Activated CD8-positive, alpha-beta memory T cell treated with anti-CD3 and anti-CD28 coated beads for 4 hours (primary cell): ENCODE measurements at regions not wholly inside any gene's neighbourhood (a gene's known extent, or its start where the extent isn't known, plus 50 kb on each side); places are given as distances from the start of the nearest gene placed in this dataset.

Experiments used
- DNase-seq, 2 donors: peaks; one replicate each; pipeline ENCODE4 v3.0.0-alpha.2; 2020; ENCODE audit warnings: low read depth in 2 of 2

- no peak for DNase-seq
These were observed 1466.5 kb downstream of the BRD1 start for GRCh38 chr22:48361099-48361639.

DNA sequence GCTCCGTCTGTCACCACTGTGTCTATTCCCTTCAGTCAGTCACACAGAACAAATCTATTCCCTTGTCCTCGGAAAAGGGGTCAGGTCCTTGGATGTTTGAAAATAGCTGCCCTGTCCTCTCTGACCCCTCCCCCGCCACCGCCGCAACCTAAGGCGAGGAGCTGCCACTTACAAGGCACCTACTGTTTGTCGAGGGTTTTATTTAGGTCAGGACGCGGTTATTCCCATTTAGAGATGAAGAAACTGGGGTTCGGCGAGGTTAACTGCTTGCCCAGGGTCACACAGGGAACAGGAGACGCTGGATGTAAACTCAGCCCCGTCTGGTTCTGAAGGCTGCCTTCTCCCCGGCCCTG is 1468.1 kb downstream of the BRD1 start:
- DNase-seq, result no peak

DNA sequence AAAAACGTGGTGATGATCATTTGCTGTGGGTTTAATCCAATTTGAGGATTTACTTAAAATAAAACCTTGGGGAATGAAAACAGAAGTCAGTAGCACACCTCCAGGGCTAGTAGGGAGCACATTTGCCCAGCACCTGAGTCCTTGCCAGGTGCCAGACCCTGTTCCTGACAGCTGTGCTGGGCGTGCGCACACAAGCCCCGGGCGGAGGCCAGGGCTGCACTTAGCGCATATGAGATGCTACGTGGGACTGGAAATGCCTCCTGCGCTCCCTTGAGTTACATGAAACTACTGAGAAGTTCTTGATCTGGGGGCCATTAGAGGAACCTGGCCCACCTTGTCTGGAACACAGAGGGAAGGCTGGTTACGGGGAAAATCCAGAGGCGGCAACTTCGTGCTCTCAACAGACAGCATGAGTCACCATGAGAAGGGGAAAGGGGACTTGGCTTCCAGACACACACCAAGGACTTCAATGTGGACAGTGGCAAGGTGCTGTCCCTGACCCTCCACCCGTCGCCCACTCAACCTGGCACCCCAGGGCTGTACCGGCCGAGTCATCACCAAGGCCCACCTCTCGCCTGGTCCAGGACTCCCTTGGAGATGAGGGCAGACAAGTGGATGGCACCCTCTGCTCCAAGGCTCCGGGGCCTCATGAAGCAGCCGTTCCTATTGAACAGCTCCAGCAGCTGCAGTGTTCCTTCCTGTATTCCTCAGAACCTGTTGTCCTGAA is 1468.6 kb downstream of the BRD1 start:
- no peak for DNase-seq

DNA sequence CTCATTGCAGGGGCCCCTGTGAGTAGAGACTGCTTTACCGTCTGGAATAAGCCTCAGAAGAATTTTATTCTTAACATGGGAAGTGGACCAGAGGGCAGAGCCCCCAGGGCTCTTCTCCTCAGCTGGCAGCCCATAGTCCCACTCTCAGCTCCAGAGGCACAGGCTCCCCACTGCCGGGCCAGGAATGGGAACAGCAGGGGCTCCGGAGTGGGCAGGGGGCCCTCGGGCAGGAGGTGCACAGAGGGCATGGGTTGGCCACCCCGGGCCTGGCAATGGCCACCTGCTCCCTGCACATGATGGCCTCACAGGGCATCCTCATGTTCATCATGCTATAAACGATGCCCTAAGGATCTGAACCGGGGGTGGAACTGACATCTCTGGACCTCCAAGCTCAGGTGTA is 1469.7 kb downstream of the BRD1 start:
- no peak for DNase-seq

- no peak for DNase-seq
These were observed 1470.5 kb downstream of the BRD1 start for GRCh38 chr22:48357196-48357595.

GRCh38 chr22:48356731-48357130 is 1470.9 kb downstream of the BRD1 start:
- DNase-seq, result no peak

GRCh38 chr22:48354096-48354495 is 1473.6 kb downstream of the BRD1 start:
- no peak for DNase-seq

DNA sequence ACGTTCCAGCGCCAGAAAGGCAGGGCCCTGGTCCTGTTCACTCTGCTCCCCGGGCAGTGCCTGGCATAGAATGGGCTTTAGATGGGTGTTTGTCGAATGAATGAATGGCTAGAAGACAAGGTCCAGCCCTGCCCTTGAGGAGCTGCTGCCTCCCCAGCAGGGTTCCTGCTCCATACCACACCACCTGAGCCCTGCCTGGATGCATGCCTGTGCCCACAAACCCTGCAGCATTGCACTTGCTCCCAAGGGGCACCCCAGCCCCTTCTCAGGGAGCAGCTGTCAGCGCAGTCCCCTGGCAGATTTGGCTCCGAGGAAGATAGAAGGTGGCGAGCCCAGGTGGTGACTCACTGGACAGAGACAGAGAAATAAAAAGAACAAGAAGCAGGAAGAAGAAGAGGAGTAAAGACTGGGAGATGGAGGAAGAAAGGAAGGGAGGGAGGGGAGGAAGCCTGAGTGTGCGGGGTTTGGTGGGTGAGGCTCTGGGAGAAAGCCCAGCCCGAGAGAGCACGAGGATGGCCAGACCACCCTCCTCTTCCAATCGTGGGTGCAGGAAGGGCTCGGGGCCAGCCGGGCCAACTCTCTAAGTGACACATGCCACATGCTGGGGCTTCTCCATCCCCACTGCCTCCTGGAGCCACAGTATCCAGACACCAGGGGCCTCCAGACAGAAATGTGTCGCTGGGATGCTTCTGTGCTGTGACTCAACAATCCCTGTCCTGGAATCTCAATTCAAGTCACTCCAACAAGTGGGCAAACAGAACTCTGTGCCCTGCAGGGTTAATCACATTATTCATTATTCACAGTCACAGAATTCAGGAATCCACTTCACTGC is 1474.3 kb downstream of the BRD1 start:
- no peak for DNase-seq

DNA sequence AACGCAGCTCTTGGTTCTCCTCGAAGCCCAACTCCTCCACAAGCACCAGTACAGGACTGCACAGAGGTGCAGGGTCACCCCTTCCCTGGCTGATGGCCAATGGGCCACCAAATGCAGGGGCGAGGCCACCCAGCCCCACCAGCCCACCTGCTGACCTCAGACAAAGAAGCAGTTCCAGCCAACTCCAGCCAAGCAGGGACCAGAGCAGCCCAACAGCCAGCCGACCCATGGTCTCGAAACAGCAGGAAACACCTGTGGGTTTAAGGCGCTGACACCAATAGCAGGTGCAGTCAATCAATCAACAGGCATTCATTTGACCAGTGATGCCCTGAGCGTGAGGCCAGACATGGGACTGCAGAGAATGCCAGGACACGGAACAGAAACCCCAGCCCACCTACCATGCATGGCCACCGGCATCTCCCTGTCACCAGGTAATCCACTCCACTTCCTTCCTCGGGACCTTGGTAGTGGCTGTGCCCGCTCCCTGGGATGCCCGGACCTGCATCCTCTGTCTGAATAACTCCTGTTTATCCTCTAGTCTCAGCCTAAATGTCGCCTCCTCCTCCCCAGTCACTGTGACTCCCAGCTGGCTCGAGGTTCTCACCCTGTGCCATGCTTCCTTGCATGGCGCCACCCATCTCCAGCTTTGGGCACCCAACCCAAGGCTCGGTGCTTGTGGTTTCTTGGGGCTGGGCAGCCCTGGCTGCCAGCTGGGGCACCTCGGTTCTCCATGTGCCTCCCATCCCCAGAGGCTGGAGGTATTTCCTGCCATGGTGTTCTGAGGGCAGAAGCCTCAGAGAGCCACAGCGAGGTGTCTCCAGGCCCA is 1475.4 kb downstream of the BRD1 start:
- DNase-seq, result no peak

DNA sequence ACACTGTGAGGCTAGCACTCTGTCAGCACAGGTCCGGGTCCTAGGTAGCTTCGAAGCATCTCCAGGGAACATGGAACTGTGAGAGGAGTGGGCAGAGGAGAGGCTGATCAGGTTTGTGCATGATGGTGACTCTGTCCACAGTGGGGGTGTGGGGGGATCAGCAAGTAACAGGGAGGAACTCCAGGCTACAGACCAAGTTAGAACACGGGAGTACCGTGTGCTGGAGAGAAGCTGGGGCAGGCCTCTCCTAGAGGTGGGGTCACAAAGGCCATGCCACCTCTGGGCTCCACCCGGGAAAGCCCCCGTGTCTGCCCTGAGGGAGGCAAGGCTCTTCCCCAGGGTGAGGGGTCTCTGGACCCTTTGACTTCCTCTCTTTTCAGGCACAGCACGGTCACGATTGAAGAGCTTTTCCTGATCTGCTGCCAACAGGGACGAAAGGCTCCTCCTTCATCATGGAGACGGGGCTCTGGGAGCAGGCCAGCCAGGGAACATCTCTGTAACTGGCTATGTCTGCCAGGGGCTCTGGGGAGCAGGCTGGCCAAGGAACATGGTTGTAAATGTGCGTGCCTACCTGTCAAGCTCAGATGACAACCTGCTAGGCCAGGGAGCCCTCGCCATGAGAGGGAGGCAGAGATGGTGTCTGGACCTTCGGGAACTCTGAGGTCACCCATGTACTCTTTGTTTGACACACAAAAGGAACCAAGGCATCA is 1476.1 kb downstream of the BRD1 start:
- DNase-seq, result no peak

GRCh38 chr22:48350456-48350855 is 1477.2 kb downstream of the BRD1 start:
- no peak for DNase-seq

- DNase-seq, result no peak
These were observed 1478.8 kb downstream of the BRD1 start for GRCh38 chr22:48348855-48349254.

GRCh38 chr22:48347311-48347710 is 1480.4 kb downstream of the BRD1 start:
- DNase-seq, result no peak

DNA sequence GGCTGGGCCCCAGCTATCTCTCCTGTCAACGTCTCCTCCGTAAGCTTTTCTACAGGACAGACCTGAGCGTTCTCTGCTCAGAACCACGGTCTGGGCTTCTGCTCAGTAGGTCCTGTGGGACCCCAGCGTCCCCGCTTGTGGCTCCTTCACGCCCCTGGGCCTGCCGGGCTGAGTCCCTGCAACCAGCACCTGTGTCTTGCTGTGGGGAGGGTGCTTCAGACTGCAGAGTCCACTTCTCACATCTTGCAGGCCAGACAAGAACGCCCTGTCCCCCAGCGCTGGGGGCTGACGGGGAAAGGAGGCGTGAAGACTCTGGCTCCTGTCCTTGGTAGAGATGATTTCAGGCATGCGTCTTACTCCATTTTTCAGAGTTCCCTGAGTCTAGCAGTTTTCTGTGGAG is 1480.8 kb downstream of the BRD1 start:
- no peak for DNase-seq

GRCh38 chr22:48346311-48346710 is 1481.4 kb downstream of the BRD1 start:
- no peak for DNase-seq

- no peak for DNase-seq
These were observed 1482.0 kb downstream of the BRD1 start for GRCh38 chr22:48345631-48346030.

- DNase-seq, result no peak
These were observed 1484.2 kb downstream of the BRD1 start for GRCh38 chr22:48343461-48343860.

- DNase-seq, result no peak
These were observed 1484.9 kb downstream of the BRD1 start for GRCh38 chr22:48342732-48343131.

DNA sequence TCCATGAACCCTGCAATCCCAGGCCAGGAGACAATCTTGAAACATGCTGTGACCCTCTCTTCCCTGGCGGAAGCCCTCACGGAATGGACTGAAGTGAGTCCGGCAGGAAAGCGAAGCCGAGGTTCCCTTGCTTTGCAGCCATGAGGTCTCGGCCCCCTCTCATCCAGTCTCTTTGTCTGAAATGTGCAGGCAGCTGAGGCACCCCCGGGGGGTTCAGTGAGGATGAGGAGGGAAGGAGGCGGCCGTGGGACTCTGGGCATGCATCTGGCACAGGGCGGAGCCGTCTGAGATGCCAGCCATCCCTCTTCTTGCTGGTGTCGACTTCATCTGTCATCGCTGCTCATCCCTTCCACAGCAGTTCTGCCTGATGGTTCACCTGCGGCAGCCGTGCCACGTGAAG is 1485.7 kb downstream of the BRD1 start:
- DNase-seq, result no peak

DNA sequence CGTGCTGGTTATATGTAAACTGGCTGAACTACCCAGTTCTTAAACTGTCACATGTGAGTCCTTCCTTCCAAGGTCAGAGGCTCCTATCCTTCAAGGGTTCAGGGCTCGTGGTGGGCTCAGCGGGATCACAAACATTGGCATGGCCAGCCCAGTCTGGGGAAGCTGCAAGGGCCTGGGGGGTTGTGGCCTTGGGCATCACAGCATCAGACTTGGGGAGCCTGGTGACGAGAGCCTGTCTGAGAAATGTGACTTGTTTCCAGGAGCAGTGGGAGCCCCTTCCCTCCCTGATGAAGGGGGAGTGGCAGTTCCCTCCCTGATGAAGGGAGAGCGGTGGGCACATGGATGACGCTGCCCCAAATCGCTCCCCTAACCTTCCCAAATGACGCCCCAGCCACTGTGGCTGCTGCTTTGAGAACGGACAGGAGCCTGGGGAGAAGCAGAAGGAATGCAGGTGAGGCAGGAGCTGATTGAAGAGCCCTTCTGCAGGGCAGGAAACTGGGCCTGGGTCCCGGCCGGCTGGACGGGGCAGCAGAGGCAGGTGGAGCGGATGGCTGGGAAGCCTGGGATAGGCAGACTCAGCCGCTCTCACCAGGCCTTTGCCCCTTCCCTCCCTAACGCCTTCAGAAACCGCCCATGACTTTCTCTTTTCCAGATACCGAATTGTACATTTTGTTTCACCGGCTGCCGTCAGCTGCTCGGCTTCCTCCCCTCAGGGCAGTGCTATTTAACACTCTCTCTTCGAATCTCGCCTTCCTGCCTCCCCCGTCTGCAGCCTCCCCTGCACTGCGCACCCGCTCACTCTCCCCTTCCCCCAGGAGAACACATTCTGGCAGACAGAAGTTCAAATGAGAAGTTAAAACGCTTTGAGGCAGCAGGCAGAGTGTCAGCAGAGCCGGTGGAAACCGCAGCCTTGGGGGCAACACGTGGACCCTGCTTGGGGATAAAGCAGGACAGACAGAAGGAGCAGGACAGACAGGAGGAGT is 1486.7 kb downstream of the BRD1 start:
- no peak for DNase-seq
